ENCODE measurements at regions not wholly inside any gene's neighbourhood (a gene's known extent, or its start where the extent isn't known, plus 50 kb on each side); places are given as distances from the start of the nearest gene placed in this dataset.

DNA sequence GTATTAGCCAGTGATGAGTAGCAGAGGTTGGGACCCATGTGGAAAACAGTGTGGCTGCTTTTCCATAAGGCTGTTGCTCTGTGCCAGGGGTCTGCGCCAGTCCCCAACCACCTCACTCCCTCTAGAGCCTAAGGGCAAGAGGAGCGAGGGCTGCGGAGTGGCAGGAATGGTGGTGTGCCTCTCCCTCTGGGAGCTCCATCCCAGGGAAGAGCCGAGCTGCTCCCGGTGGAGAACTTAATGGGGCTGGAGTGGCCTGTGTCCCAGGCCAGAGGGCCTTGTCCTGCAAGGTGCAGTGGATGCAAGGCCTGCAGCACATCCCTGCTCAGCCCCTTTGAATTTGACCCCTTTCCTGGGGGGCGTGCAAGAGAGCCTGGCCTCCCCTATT lies 105.4 kb upstream of the GRXCR1 start:
- Histone ChIP-seq H3K9me2 (ENCODE audit: insufficient read depth) (no peaks in the 10 kb centered on the region), H3F3A (ENCODE audit: insufficient read depth, low read depth) (no peaks in the 10 kb centered on the region), H3K36me3 (ENCODE audit: low read depth) (no peaks in the 10 kb centered on the region), H3K79me2 (ENCODE audit: low read depth) (no peaks in the 10 kb centered on the region), H3K27ac (no peak overlapping the region), H4K20me1 (ENCODE audit: insufficient read depth) (no peaks in the 10 kb centered on the region), H3K9me3 (ENCODE audit: insufficient read depth, low read depth) (no peaks in the 10 kb centered on the region), H3K4me2 (no peak overlapping the region), H3K4me1 (replicated peaks; ENCODE audit: insufficient read depth) (no peaks in the 10 kb centered on the region), H3K4me3 (no peak overlapping the region), H2AFZ (no peak overlapping the region), H3K27me3 (ENCODE audit: insufficient read depth, low read depth) (no peaks in the 10 kb centered on the region)
- TF ChIP-seq, protein P1, sequence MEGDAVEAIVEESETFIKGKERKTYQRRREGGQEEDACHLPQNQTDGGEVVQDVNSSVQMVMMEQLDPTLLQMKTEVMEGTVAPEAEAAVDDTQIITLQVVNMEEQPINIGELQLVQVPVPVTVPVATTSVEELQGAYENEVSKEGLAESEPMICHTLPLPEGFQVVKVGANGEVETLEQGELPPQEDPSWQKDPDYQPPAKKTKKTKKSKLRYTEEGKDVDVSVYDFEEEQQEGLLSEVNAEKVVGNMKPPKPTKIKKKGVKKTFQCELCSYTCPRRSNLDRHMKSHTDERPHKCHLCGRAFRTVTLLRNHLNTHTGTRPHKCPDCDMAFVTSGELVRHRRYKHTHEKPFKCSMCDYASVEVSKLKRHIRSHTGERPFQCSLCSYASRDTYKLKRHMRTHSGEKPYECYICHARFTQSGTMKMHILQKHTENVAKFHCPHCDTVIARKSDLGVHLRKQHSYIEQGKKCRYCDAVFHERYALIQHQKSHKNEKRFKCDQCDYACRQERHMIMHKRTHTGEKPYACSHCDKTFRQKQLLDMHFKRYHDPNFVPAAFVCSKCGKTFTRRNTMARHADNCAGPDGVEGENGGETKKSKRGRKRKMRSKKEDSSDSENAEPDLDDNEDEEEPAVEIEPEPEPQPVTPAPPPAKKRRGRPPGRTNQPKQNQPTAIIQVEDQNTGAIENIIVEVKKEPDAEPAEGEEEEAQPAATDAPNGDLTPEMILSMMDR (conservative IDR thresholded peaks at IDR 0.05): no peak
- TF ChIP-seq EZH2 (IDR thresholded peaks at IDR 0.05; ENCODE audit: low read depth): no peak
- BruUV-seq (replicated peaks): no TSS peak
- CTCF ChIA-PET: no interaction called here
- intact Hi-C loops (cut with micrococcal nuclease; ENCODE audit: unreplicated experiment): no loop called here
- DNase-seq: no peak
- POLR2A ChIA-PET (ENCODE audit: unreplicated experiment): no interaction called here

- Histone ChIP-seq H3K36me3 (ENCODE audit: low read depth) (no peaks in the 10 kb centered on the region), H3K27me3 (ENCODE audit: insufficient read depth, low read depth) (no peaks in the 10 kb centered on the region), H3K4me2 (no peak overlapping the region), H2AFZ (no peak overlapping the region), H3K9me2 (ENCODE audit: insufficient read depth) (no peaks in the 10 kb centered on the region), H3K9me3 (ENCODE audit: insufficient read depth, low read depth) (no peaks in the 10 kb centered on the region), H3K27ac (no peak overlapping the region), H3K4me3 (no peak overlapping the region), H3K4me1 (replicated peaks; ENCODE audit: insufficient read depth) (no peaks in the 10 kb centered on the region), H4K20me1 (ENCODE audit: insufficient read depth) (no peaks in the 10 kb centered on the region), H3F3A (ENCODE audit: insufficient read depth, low read depth) (no peaks in the 10 kb centered on the region), H3K79me2 (ENCODE audit: low read depth) (no peaks in the 10 kb centered on the region)
- no TSS peak for BruUV-seq (replicated peaks)
- POLR2A ChIA-PET (ENCODE audit: unreplicated experiment): no interaction called here
- intact Hi-C loops (cut with micrococcal nuclease; ENCODE audit: unreplicated experiment): no loop called here
- CTCF ChIA-PET: no interaction called here
- TF ChIP-seq, protein P1 (conservative IDR thresholded peaks at IDR 0.05): no peak
- no peak for TF ChIP-seq EZH2 (IDR thresholded peaks at IDR 0.05; ENCODE audit: low read depth)
- no peak for DNase-seq
Observed at GRCh38 chr4:42786350-42787078, 106.0 kb upstream of the GRXCR1 start.

GRCh38 chr4:42785817-42786216 lies 106.7 kb upstream of the GRXCR1 start:
- ChIA-PET CTCF (no interaction called here), POLR2A (ENCODE audit: unreplicated experiment) (no interaction called here)
- DNase-seq: no peak
- Histone ChIP-seq H3K27me3 (ENCODE audit: insufficient read depth, low read depth) (no peaks in the 10 kb centered on the region), H3K4me3 (no peak overlapping the region), H3K27ac (no peak overlapping the region), H3K4me1 (replicated peaks; ENCODE audit: insufficient read depth) (no peaks in the 10 kb centered on the region), H3F3A (ENCODE audit: insufficient read depth, low read depth) (no peaks in the 10 kb centered on the region), H3K36me3 (ENCODE audit: low read depth) (no peaks in the 10 kb centered on the region), H3K4me2 (no peak overlapping the region), H3K9me2 (ENCODE audit: insufficient read depth) (no peaks in the 10 kb centered on the region), H3K79me2 (ENCODE audit: low read depth) (no peaks in the 10 kb centered on the region), H4K20me1 (ENCODE audit: insufficient read depth) (no peaks in the 10 kb centered on the region), H2AFZ (no peak overlapping the region), H3K9me3 (ENCODE audit: insufficient read depth, low read depth) (no peaks in the 10 kb centered on the region)
- no TSS peak for BruUV-seq (replicated peaks)
- no peak for TF ChIP-seq EZH2 (IDR thresholded peaks at IDR 0.05; ENCODE audit: low read depth)
- intact Hi-C loops (cut with micrococcal nuclease; ENCODE audit: unreplicated experiment): no loop called here

DNA sequence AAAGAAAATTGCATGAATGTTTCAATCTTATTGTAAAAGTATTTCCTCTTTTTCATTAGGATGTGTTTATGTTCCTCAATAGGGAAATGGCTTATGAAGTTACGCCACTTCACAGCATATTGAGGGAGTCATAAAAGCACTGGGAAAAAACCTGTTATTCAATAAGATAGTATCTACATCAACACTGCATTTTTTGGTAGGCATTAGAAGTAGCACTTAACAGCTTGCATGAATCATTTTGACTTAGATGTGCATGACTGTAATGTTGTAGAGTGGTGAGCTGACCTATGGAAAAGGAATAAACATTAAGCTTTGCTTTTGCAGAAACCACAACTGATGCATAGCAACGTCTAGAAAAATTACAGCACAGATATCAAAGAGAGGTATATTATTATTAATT lies 111.2 kb upstream of the GRXCR1 start:
- H3F3A ChIP-seq (ENCODE audit: insufficient read depth, low read depth): no peaks in the 10 kb centered on the region
- CTCF ChIA-PET: no interaction called here
- no peak for DNase-seq
- no peak overlapping the region for H3K27ac ChIP-seq
- H3K36me3 ChIP-seq (ENCODE audit: low read depth): no peaks in the 10 kb centered on the region
- H3K4me3 ChIP-seq: no peak overlapping the region
- intact Hi-C loops (cut with micrococcal nuclease; ENCODE audit: unreplicated experiment): no loop called here
- H3K4me1 ChIP-seq (replicated peaks; ENCODE audit: insufficient read depth): no peaks in the 10 kb centered on the region
- no peaks in the 10 kb centered on the region for H3K9me2 ChIP-seq (ENCODE audit: insufficient read depth)
- H2AFZ ChIP-seq: no peak overlapping the region
- H3K27me3 ChIP-seq (ENCODE audit: insufficient read depth, low read depth): no peaks in the 10 kb centered on the region
- H3K4me2 ChIP-seq: no peak overlapping the region
- BruUV-seq (replicated peaks): no TSS peak
- TF ChIP-seq, protein P1 (conservative IDR thresholded peaks at IDR 0.05): no peak
- no peak for TF ChIP-seq EZH2 (IDR thresholded peaks at IDR 0.05; ENCODE audit: low read depth)
- POLR2A ChIA-PET (ENCODE audit: unreplicated experiment): no interaction called here
- no peaks in the 10 kb centered on the region for H3K79me2 ChIP-seq (ENCODE audit: low read depth)
- H3K9me3 ChIP-seq (ENCODE audit: insufficient read depth, low read depth): no peaks in the 10 kb centered on the region
- H4K20me1 ChIP-seq (ENCODE audit: insufficient read depth): no peaks in the 10 kb centered on the region
